PC-9 (cell line): ENCODE measurements at regions not wholly inside any gene's neighbourhood (a gene's known extent, or its start where the extent isn't known, plus 50 kb on each side); places are given as distances from the start of the nearest gene placed in this dataset.

Experiments used
- BruUV-seq: library from RNA; stranded (reverse); fragments of 400-500 nt; replicated peaks from 2 replicates; lab custom pipeline; 2021; lab: Mats Ljungman, UMichigan
- CTCF ChIA-PET: fragments of 300-600 bp; sonication (Branson Sonifier 250); formaldehyde crosslinking; loops from one replicate; lab custom pipeline; 2022; ENCODE audit warnings: antibody characterized with exemption; lab: Charles Lee
- POLR2A ChIA-PET: fragments of 300-600 bp; sonication (Branson Sonifier 250); formaldehyde crosslinking; loops from one replicate; lab custom pipeline; 2022; ENCODE audit warnings: antibody characterized with exemption; ENCODE audit not compliant: unreplicated experiment; lab: Charles Lee
- DNase-seq, 2 experiments: peaks; one replicate each; pipeline versions ENCODE4 v3.0.0 to v3.0.0-alpha.2; 2015 to 2022; ENCODE audit warnings: mixed read lengths in 1 of 2
- H2AFZ ChIP-seq: fragments of 200-600 bp; sonication (generic); 2 replicates; pipeline ENCODE4 v1.8.1; 2017; ENCODE audit warnings: antibody characterized with exemption
- H3F3A ChIP-seq: fragments of 200-600 bp; sonication (generic); 2 replicates; pipeline ENCODE4 v1.8.1; 2017; ENCODE audit warnings: antibody characterized with exemption, mild to moderate bottlenecking, low read depth; ENCODE audit not compliant: insufficient read depth
- H3K27ac ChIP-seq: fragments of 200-600 bp; sonication (generic); 2 replicates; pipeline ENCODE4 v1.6.1; 2016; ENCODE audit warnings: mixed run types
- H3K27me3 ChIP-seq: fragments of 200-600 bp; sonication (generic); 2 replicates; pipeline ENCODE4 v1.6.1; 2016; ENCODE audit warnings: low read depth, mixed run types; ENCODE audit not compliant: insufficient read depth
- H3K36me3 ChIP-seq: fragments of 200-600 bp; sonication (generic); 2 replicates; pipeline ENCODE4 v1.6.1; 2016; ENCODE audit warnings: low read depth, mixed run types
- H3K4me1 ChIP-seq: fragments of 200-600 bp; sonication (generic); replicated peaks from 2 replicates; pipeline ENCODE4 v1.6.1; 2016; ENCODE audit warnings: mixed run types; ENCODE audit not compliant: insufficient read depth
- H3K4me2 ChIP-seq: fragments of 200-600 bp; sonication (generic); 2 replicates; pipeline ENCODE4 v1.6.1; 2017; ENCODE audit warnings: mixed run types
- H3K4me3 ChIP-seq: fragments of 200-600 bp; sonication (generic); 2 replicates; pipeline ENCODE4 v1.6.1; 2016; ENCODE audit warnings: mixed run types
- H3K79me2 ChIP-seq: fragments of 200-600 bp; sonication (generic); 2 replicates; pipeline ENCODE4 v1.6.1; 2017; ENCODE audit warnings: low read depth, mixed run types
- H3K9me2 ChIP-seq: fragments of 200-600 bp; sonication (generic); 2 replicates; pipeline ENCODE4 v1.8.1; 2017; ENCODE audit warnings: mild to moderate bottlenecking; ENCODE audit not compliant: insufficient read depth
- H3K9me3 ChIP-seq: fragments of 200-600 bp; sonication (generic); 2 replicates; pipeline ENCODE4 v1.8.1; 2016; ENCODE audit warnings: low read depth; ENCODE audit not compliant: insufficient read depth
- H4K20me1 ChIP-seq: fragments of 200-600 bp; sonication (generic); 2 replicates; pipeline ENCODE4 v1.8.1; 2017; ENCODE audit not compliant: insufficient read depth
- EZH2 ChIP-seq: fragments of 200-600 bp; sonication (generic); IDR thresholded peaks from 2 replicates; pipeline ENCODE4 v1.8.0; 2017; ENCODE audit warnings: antibody characterized with exemption, low read depth
- intact Hi-C: fragments of 100-400 bp; cut with micrococcal nuclease; formaldehyde crosslinking; loops from one replicate; pipeline ENCODE4 v1.10.0; 2022; ENCODE audit not compliant: unreplicated experiment
- TF ChIP-seq, protein P1 (sequence below): fragments of 200-600 bp; sonication (generic); conservative IDR thresholded peaks from 2 replicates; pipeline ENCODE4 v1.6.1; 2017; ENCODE audit warnings: mixed run types, antibody characterized with exemption, mild to moderate bottlenecking, moderate library complexity

DNA sequence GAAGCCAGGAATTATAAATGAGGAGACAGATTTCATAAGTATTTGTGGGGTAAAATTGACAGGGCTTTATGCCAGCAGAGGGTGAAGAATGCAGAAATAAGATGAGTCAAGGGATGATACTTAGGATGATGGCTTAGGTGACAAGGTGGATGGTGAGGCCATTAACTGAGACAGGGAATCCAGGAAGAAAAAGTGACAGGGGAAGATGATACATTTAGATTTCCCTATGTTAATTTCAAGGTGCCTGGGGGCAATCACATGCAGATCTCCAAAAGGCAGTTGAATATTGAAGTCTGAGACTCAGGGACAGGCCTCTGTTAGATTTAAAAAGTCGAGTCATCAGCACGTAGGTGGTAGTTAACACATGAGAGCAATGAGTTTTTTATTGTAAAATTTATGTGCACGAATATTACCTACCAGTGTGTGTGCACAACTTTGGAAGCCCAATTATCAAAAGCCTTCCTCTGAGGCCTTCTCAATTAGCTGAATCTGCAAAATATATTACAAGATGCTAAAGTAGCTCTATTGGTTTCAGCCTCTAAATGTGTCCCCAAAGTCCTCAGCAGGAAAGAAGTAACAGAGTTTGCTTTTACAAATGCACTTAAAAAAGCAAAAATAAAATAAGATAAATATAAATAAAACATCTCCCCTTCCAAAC, 67.9 kb upstream of the CHL1 start:
- no peaks in the 10 kb centered on the region for H3F3A ChIP-seq
- H3K36me3 ChIP-seq, result no peaks in the 10 kb centered on the region
- intact Hi-C loops, result no loop called here
- POLR2A ChIA-PET, result no interaction called here
- H3K79me2 ChIP-seq, result no peaks in the 10 kb centered on the region
- no peak overlapping the region for H3K4me3 ChIP-seq
- H3K9me3 ChIP-seq, result no peaks in the 10 kb centered on the region
- H3K4me1 ChIP-seq, result no peaks in the 10 kb centered on the region
- H4K20me1 ChIP-seq, result no peaks in the 10 kb centered on the region
- DNase-seq, result no peak
- no peaks in the 10 kb centered on the region for H3K27me3 ChIP-seq
- BruUV-seq, result no TSS peak
- H3K27ac ChIP-seq, result no peak overlapping the region
- CTCF ChIA-PET, result no interaction called here
- no peak overlapping the region for H3K4me2 ChIP-seq
- H3K9me2 ChIP-seq, result no peaks in the 10 kb centered on the region
- TF ChIP-seq, protein P1, sequence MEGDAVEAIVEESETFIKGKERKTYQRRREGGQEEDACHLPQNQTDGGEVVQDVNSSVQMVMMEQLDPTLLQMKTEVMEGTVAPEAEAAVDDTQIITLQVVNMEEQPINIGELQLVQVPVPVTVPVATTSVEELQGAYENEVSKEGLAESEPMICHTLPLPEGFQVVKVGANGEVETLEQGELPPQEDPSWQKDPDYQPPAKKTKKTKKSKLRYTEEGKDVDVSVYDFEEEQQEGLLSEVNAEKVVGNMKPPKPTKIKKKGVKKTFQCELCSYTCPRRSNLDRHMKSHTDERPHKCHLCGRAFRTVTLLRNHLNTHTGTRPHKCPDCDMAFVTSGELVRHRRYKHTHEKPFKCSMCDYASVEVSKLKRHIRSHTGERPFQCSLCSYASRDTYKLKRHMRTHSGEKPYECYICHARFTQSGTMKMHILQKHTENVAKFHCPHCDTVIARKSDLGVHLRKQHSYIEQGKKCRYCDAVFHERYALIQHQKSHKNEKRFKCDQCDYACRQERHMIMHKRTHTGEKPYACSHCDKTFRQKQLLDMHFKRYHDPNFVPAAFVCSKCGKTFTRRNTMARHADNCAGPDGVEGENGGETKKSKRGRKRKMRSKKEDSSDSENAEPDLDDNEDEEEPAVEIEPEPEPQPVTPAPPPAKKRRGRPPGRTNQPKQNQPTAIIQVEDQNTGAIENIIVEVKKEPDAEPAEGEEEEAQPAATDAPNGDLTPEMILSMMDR, result no peak
- no peak for TF ChIP-seq EZH2
- no peak overlapping the region for H2AFZ ChIP-seq

DNA sequence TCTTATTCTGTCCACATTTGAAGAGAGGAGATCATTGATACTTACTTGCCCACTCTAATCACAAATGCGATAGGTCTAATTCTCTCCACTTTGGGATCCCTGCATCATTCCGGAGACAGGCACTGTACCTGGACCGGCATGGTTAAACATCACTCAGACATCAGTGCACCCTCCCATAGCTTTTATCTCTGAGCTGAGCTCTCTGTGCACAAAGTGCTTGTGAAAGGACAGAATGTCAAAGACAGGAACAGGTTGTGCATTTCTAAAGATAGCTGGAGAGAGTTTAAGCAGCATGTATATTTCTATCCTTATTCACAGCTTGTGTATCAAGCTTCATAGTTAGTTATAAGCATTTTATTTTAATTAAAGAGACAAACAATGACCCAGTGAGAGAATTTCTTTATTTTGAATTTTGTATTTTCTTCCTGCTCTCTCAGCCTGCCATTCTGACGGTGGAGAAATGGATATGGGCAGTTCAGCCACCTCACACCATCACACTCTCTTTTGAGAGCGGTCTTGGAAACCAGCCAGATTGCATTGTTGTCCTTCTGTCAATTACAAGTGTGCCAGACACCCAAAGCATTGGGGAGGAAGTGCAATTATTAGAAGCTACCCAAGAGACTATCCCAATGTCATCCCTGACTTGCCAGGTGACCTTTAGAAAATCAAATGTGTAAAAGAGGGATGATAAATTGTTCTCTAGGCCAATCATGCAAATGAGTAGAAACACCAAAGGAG, 65.2 kb upstream of the CHL1 start:
- CTCF ChIA-PET, result no interaction called here

GRCh38 chr3:132378-132777, 64.2 kb upstream of the CHL1 start:
- Histone ChIP-seq H3F3A (no peaks in the 10 kb centered on the region), H4K20me1 (no peaks in the 10 kb centered on the region), H3K4me3 (no peak overlapping the region), H3K27ac (no peak overlapping the region), H3K79me2 (no peaks in the 10 kb centered on the region), H3K9me3 (no peaks in the 10 kb centered on the region), H3K36me3 (no peaks in the 10 kb centered on the region), H2AFZ (no peak overlapping the region), H3K4me2 (no peak overlapping the region), H3K27me3 (no peaks in the 10 kb centered on the region), H3K9me2 (no peaks in the 10 kb centered on the region), H3K4me1 (no peaks in the 10 kb centered on the region)
- no peak for DNase-seq
- ChIA-PET POLR2A (no interaction called here), CTCF (no interaction called here)
- no peak for TF ChIP-seq EZH2
- TF ChIP-seq, protein P1, result no peak
- intact Hi-C loops, result no loop called here
- no TSS peak for BruUV-seq

More for the DNA sequence above, 65.2 kb upstream of the CHL1 start:
- Histone ChIP-seq H3K27me3 (no peaks in the 10 kb centered on the region), H3K4me1 (no peaks in the 10 kb centered on the region), H3K9me2 (no peaks in the 10 kb centered on the region), H3K36me3 (no peaks in the 10 kb centered on the region), H2AFZ (no peak overlapping the region), H3K4me2 (no peak overlapping the region), H3K27ac (no peak overlapping the region), H3F3A (no peaks in the 10 kb centered on the region), H3K9me3 (no peaks in the 10 kb centered on the region), H4K20me1 (no peaks in the 10 kb centered on the region), H3K79me2 (no peaks in the 10 kb centered on the region), H3K4me3 (no peak overlapping the region)
- no peak for DNase-seq
- intact Hi-C loops, result no loop called here
- POLR2A ChIA-PET, result no interaction called here
- no TSS peak for BruUV-seq
- no peak for TF ChIP-seq EZH2
- TF ChIP-seq, protein P1, result no peak
